Fibroblast of pulmonary artery (primary cell): ENCODE measurements at regions not wholly inside any gene's neighbourhood (a gene's known extent, or its start where the extent isn't known, plus 50 kb on each side); places are given as distances from the start of the nearest gene placed in this dataset.

Experiments
- DNase-seq: peaks from one replicate; pipeline ENCODE4 v3.0.0-alpha.2; 2010; ENCODE audit warnings: low read depth
- H3K4me3 ChIP-seq: replicated peaks from 2 replicates; pipeline ENCODE4 v1.5.1; 2011; ENCODE audit warnings: low read depth, mild to moderate bottlenecking, control low read depth, low read length, moderate library complexity
- CTCF ChIP-seq: IDR thresholded peaks from 2 replicates; pipeline ENCODE4 v1.5.1; 2011; ENCODE audit warnings: mild to moderate bottlenecking, control low read depth, low read length, inconsistent platforms; ENCODE audit errors: missing control alignments

- no peak for DNase-seq
- H3K4me3 ChIP-seq, result no peak overlapping the region
- TF ChIP-seq CTCF, result no peak
Observed at GRCh38 chr2:79259296-79259695, 99.7 kb upstream of the REG3A start.

GRCh38 chr2:79253243-79253774 is 93.8 kb upstream of the REG3A start:
- TF ChIP-seq CTCF, result no peak
- DNase-seq, result no peak
- no peak overlapping the region for H3K4me3 ChIP-seq

GRCh38 chr2:79250656-79251055 is 91.1 kb upstream of the REG3A start:
- no peak for TF ChIP-seq CTCF
- no peak overlapping the region for H3K4me3 ChIP-seq
- no peak for DNase-seq

- DNase-seq, result no peak
- TF ChIP-seq CTCF, result no peak
- H3K4me3 ChIP-seq, result no peak overlapping the region
Observed at GRCh38 chr2:79248776-79249175, 89.2 kb upstream of the REG3A start.

- H3K4me3 ChIP-seq, result no peak overlapping the region
- DNase-seq, result no peak
- no peak for TF ChIP-seq CTCF
Observed at GRCh38 chr2:79235135-79235534, 75.6 kb upstream of the REG3A start.

- DNase-seq, result no peak
- no peak overlapping the region for H3K4me3 ChIP-seq
- TF ChIP-seq CTCF, result no peak
Observed at GRCh38 chr2:79223539-79223938, 64.0 kb upstream of the REG3A start.

- DNase-seq, result peak; percentile 50
- H3K4me3 ChIP-seq, result no peak overlapping the region
- peak; percentile 71 for TF ChIP-seq CTCF
Observed at GRCh38 chr2:79219383-79219988, 59.9 kb upstream of the REG3A start.
